NCI-H2081 treated with DMSO at 0.1 percent for 48 hours (cell line): ENCODE measurements at regions not wholly inside any gene's neighbourhood (a gene's known extent, or its start where the extent isn't known, plus 50 kb on each side); places are given as distances from the start of the nearest gene placed in this dataset.

Source experiments
- DNase-seq: peaks from one replicate; lab custom pipeline; 2025; lab: John Stamatoyannopoulos, UW

DNA sequence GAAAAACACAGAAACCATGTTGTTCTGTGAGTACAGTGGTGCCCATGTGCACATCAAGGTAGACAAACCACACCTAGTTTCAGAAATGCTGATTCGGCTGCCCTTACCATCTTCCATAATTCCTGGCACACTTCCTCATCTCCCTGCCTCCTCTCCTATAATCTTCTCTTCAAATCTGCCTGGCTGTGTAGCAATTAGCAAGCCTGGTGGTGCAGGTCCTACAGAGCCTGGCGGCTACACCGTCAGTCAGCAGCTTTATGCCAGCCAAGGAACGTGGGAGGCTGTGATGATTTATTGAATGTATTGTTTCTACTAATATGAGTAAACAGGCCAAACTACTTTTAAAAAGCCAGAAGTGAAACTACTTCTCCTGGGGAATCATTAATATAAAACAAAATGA is 106.8 kb downstream of the SEMA6D start:
- DNase-seq, result no peak

DNA sequence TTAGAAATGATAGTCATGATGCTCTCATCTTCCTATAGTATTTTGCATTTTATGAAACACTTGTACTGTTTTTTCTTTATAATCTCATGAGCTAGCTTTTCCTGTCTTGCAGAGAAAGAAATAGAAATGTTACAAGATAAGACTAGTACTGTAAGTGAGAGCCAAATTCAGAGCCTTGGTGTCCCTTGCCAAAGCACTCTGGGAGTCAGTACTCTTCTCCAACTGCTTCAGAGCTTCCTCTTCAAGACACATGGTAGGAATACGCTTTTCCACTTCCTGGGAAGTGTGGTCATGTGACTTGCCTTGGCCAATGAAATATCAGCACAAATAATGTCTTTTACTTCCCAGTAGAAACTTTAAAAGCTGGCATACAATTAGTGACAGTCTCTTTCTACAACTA is 112.4 kb downstream of the SEMA6D start:
- DNase-seq, result no peak

- DNase-seq, result no peak
Observed at GRCh38 chr15:47834093-47834492, 116.8 kb downstream of the SEMA6D start.

DNA sequence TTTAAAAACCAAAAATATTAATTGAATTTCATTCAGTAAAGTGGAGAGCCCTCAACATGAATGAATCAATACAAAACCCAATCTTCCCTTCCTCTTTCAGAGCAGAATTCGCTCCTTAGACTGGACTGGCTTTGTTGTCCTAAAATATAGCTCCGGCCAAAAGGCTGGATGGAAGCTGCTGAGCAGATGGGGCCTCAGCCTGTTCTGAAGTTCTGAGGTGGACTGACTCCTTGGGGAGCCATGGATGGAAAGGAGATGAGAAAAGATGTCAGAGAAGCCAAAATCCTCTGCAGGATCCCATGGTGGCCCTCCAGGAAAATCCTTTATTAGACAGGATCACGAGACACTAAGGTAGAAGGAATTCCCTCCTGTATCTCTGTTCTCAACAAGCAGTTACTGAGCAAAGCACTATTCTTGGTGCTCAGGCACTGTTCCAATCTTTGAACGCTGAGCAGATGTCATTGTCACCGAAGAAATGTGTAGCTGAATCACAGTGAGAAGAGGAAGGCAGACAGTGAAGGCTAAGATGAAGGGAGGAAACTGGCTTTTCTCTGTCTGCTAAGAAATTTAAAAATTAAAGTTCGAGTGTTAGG is 122.0 kb downstream of the SEMA6D start:
- DNase-seq, result no peak

DNA sequence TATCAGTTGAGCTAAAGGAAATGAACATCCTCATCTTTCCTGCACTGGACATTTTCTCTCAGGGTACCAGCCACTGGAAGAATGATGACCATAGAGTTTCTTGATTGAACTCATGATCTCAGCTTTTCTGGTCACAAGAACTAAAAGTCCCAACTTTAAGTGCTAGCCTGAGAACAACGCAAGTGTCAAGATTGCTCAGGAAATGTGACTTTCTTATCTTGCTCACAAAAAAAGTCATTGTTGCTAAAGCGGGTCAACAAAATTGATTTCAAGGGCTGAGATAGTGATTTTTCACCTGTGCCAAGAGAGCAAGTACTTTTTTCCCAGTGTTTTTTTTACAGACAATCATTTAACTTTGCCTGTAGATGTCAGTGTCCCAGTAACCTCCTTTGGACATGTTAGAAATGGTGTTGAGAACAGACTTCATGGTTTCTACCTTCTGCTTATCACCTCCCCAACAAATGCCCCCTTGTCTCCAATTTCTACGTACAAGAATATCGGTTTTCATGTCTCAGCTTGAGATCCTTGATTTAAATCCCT is 125.9 kb downstream of the SEMA6D start:
- DNase-seq, result no peak

- no peak for DNase-seq
Observed at GRCh38 chr15:47844437-47844836, 127.1 kb downstream of the SEMA6D start.

DNA sequence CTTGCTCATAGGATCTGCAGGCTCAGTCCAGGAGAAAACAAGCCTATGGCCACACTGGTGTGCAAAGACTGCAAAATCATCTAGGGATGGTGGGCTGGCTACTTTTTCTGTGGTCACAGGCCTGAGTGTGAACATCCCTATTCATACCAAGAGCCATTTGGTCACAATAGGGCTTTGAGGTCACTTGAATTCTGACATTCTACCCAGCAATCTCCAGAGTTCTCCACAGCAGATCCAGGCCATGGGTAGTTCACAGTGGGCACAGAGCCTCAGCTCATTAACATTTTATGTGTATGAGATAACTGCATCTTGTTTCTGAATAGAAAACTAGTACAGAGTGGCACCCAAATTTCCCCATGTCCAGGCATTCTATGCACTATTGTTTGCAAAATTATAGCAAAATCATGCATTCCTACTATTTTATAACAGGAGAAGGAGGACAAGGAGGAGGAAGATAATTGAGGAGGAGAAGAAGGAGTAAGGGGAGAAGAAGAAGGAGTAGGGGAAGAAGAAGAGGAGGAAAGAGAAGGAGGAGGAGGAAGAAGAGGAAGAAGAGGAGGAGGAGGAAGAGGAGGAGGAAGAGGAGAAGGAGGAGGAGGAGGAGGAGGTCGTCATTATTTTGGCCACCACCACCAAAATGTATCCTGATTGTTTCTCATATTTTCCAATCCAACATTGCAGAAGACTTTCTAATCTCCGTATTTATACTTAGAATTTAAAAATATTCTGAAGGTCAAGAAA is 129.0 kb downstream of the SEMA6D start:
- no peak for DNase-seq

- DNase-seq, result no peak
Observed at GRCh38 chr15:47846876-47847275, 129.6 kb downstream of the SEMA6D start.

DNA sequence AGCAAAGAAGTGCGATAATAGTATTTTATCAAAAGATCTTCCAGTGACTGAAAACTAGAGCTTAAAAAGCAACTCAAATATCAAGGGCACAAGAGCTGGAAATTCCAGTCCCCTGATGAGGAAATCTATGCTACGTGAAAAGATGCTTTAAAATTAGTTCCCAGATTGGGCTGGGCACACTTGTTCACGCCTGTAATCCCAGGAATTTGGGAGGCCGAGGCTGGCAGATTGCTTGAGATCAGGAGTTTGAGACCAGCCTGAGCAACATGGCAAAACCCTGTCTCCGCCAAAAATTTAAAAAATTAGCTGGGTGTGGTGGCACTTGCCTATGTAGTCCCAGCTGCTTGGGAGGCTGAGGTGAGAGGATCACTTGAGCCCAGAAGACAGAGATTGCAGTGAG is 138.8 kb downstream of the SEMA6D start:
- DNase-seq, result no peak

GRCh38 chr15:47857014-47857775 is 139.9 kb downstream of the SEMA6D start:
- DNase-seq, result no peak

DNA sequence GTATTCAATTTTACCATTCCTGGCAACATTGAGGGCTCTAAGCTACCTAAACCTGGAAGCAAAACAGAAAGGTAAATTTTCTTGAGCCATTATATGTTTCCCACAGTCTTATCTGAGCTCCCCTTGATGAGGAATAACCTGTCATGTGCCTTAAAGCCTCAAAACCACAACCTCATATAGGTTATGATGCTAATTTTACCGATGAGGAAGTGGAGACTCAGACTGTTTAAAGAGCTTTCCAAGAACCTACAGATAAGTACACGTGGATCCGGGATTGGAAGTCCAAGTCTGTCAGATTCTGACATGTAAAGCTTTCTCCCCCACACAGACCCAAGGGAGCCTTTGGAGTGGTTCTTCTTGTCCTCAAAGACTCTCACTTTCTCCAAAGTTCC is 140.5 kb downstream of the SEMA6D start:
- no peak for DNase-seq

DNA sequence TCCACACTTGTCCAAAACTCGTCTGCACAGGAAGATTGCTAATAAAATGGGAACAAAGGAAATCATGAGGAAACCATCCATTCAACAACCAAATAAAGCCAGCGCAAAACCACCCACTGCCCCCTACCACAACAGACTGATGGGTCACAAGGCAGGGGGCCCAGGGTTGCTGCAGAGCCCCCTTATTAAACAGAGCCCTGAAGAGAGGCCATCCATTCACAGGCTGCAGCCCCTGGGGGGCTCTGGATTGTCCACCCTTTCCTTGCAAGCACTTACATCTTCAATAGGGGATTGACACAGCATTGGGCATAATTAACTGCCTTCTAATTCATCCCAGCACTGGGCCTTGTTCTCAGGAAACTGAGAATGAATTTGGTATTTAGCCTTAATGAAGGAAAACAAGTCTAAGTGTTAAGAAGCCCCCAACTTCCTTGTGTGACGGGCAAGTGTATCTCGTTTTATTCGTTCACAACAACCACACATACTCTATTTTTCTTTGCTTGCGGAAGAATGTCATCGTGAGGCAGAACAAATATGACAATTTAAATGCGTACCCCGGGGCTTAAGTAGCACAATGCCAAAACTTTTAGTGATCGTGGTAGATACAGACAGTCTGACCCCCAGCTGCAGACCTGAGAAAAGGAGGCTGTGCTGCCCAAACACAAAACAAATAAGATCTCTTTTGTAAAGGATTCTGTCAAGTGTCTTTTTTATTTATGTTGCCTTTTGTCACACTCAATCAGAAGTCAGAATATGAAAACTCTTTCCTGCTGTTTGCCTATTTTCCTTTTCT is 144.0 kb downstream of the SEMA6D start:
- DNase-seq, result no peak

DNA sequence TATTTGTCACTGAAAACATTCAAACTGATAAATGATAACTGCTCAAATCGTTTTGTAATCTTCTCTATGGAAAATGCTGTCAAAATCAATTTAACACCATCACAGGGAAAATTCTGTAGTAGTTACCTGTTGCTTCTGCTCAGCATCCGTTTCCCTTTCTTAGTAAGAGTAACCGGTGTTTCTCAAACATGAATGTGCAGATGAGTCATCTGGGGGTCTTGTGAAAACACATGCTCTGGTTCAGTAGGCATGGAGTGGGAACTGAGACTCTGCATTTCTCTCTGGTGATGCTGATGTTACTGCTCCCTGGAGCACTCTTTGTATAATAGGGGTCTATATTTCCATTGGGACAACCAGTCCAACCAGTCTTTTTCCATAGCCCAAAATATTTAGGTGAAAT is 145.1 kb downstream of the SEMA6D start:
- DNase-seq, result no peak

GRCh38 chr15:47866446-47866845 is 149.1 kb downstream of the SEMA6D start:
- no peak for DNase-seq

GRCh38 chr15:47870300-47870955 is 153.1 kb downstream of the SEMA6D start:
- no peak for DNase-seq

DNA sequence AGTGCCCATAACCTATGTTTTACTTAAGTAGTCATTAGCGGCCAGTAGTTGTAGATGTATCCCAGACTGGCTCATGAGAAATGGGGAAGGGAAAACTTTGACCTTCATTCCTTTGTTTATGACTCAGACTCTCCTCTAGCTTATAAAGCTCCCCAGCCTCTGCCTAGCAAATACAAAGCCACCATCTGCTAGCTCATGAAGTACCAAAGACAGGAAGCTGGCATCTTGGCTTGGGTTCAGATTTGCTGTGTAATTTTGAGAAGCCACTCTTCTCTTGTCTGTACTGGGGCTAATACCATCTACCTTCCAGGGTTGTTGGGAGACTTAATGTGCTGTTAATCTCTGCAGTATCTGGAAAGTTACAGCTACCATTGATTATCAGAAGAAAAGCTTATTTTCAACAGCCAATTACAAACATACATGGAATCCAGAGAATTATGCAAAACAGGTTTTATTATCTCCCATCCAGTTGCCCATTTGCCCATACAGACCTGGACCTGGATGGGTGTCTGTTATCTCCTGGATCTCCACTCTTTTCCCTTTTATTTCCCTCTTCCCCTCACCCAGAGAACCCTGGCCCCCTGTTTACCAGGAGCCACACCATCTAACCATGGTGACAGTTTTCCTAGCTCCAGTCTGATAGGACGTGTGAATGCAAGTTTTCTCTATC is 153.8 kb downstream of the SEMA6D start:
- DNase-seq, result no peak

DNA sequence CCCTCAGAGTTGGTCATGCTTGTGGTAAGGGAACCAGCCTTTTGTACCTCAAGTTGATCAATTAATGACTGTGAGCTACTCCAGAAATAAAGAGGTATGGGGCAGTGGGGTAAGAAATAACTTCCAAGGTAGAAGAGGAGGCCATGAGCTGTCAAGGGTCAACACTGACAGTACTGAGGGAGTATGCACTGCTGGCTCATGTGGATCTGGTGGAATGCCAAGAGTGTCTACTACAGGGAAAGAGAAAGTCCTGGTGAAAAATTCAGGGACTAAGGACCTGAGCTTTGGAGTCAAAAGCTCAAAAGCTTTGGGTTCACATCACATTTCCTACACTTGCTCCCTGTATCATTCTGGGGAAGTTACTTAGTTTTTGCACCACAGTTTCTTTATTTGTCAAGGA is 154.9 kb downstream of the SEMA6D start:
- DNase-seq, result no peak

DNA sequence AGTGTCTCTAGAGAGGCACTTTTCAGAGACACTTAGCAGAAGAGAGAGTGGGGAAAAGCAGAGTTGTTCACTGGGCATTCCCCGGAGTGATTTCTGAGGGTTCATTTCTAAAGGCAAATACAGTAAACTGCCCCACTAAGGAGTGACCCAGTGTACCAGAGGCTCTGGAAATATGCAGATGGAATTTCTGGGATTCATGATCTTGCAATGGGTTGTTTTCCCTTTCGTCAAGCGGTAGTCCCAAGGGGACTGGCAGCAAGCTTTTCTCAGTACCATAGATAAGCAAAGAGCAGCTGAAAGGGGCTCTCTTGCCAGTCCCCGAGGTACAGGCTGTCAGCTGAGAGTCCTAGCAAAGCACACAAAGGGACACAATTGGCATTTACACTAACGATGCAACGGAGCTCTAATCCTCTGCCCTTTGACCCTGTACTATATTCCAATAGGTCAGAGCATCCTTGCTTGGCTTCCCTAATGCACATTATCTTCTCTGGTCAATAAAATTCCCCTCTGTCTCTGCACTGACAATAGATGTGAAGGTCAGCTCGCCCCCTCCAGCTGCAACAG is 155.6 kb downstream of the SEMA6D start:
- DNase-seq, result no peak

DNA sequence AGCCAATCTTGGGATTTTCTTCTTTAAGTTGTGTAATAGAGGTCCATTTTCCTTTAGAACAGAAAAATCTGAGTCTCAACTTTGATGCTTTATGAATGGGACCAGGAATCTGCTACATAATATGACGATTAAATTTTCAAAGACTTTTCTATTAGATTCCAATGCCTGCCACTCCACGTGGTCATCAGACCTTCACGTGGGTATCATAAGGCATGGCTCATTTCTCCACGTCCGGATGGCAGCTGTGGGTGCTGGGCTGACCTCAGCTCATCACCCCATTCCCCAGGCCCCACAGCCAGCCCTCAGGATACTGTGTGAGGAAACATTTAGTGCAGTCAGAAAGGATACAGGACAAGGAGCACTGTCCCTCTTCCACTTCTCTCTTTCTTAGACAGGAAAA is 159.7 kb downstream of the SEMA6D start:
- DNase-seq, result no peak

- no peak for DNase-seq
Observed at GRCh38 chr15:47877836-47878235, 160.5 kb downstream of the SEMA6D start.

DNA sequence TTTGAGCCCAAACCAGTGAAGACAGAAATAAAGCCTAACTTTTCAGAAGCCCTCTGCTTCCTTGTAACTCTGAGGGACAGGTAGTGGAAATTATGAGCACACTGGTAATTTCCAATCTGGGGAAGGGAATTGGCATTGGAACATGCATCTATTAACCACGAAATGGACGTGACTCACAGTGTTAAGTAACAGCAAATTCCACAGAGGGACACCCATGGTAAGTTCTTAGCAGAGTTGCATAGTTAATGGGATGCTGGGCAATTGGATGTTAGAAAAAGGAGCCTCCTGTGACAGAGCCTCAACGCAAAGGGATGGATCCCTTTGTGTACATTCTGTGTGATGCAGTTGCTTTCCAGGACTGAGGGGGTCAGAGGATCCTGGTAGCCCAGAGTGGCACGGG is 168.6 kb downstream of the SEMA6D start:
- DNase-seq, result no peak
